GM19438 (cell line): ENCODE measurements at regions not wholly inside any gene's neighbourhood (a gene's known extent, or its start where the extent isn't known, plus 50 kb on each side); places are given as distances from the start of the nearest gene placed in this dataset.

ENCODE experiments used
- ATAC-seq: cut with Tn5 transposase; IDR thresholded peaks from one replicate; pipeline ENCODE4 v1.9.1; 2021; ENCODE audit warnings: low read depth; ENCODE audit not compliant: unreplicated experiment

GRCh38 chrX:69085151-69085550, 80.1 kb downstream of the PJA1 start:
- no peak for ATAC-seq

GRCh38 chrX:69083801-69084200, 81.5 kb downstream of the PJA1 start:
- no peak for ATAC-seq

- ATAC-seq, result no peak
These were observed 81.9 kb downstream of the PJA1 start for GRCh38 chrX:69083361-69083760.

GRCh38 chrX:69082753-69083150, 82.5 kb downstream of the PJA1 start:
- ATAC-seq, result no peak

- no peak for ATAC-seq
These were observed 83.0 kb downstream of the PJA1 start for GRCh38 chrX:69082055-69082752.

- ATAC-seq, result no peak
These were observed 84.3 kb downstream of the PJA1 start for GRCh38 chrX:69080855-69081465.

- no peak for ATAC-seq
These were observed 86.0 kb downstream of the PJA1 start for GRCh38 chrX:69079268-69079667.

GRCh38 chrX:69077895-69078455, 87.3 kb downstream of the PJA1 start:
- no peak for ATAC-seq

- no peak for ATAC-seq
These were observed 89.2 kb downstream of the PJA1 start for GRCh38 chrX:69076088-69076487.

- ATAC-seq, result no peak
These were observed 90.5 kb downstream of the PJA1 start for GRCh38 chrX:69074726-69075125.

GRCh38 chrX:69073721-69074120, 91.5 kb downstream of the PJA1 start:
- no peak for ATAC-seq

- no peak for ATAC-seq
These were observed 92.0 kb downstream of the PJA1 start for GRCh38 chrX:69073241-69073640.

GRCh38 chrX:69072486-69073006, 92.7 kb downstream of the PJA1 start:
- no peak for ATAC-seq

- no peak for ATAC-seq
These were observed 94.2 kb downstream of the PJA1 start for GRCh38 chrX:69070949-69071650.

GRCh38 chrX:69069876-69070275, 95.4 kb downstream of the PJA1 start:
- no peak for ATAC-seq

GRCh38 chrX:69069086-69069445, 96.2 kb downstream of the PJA1 start:
- no peak for ATAC-seq

- no peak for ATAC-seq
These were observed 96.8 kb downstream of the PJA1 start for GRCh38 chrX:69068301-69069085.

GRCh38 chrX:69067841-69068240, 97.4 kb downstream of the PJA1 start:
- ATAC-seq, result no peak

GRCh38 chrX:69066966-69067525, 98.2 kb downstream of the PJA1 start:
- ATAC-seq, result no peak

GRCh38 chrX:69066021-69066757, 99.1 kb downstream of the PJA1 start:
- no peak for ATAC-seq
